Right kidney (tissue), 1 donor: ENCODE measurements at regions not wholly inside any gene's neighbourhood (a gene's known extent, or its start where the extent isn't known, plus 50 kb on each side); places are given as distances from the start of the nearest gene placed in this dataset.
"Not testable (repeated sequence)": the region's sequence is repeated elsewhere in the genome, so short reads cannot be mapped to it uniquely, and the experiment has no call there.

Experiments
- DNase-seq: peaks from one replicate; pipeline ENCODE4 v3.0.0-alpha.2; 2016

DNA sequence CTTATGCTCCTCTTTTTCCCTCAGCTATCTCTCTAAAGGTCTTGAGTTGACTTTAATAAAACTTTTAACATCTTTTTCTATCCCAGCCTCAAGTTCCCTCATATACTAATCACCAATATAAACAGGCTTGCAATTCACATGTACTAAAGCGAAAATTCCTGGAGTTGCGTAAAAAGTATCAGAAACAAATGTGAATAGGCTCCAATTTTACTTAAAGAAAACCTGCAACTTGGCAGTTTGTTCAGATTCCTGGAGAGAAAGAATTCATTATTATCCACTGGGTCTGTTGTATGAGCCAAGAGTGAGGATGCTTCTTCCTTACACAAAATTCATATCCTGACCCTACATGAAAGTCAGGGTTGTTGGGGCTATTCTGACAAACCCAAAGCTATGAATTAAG is 384.2 kb downstream of the DTWD2 start:
- no peak for DNase-seq

DNA sequence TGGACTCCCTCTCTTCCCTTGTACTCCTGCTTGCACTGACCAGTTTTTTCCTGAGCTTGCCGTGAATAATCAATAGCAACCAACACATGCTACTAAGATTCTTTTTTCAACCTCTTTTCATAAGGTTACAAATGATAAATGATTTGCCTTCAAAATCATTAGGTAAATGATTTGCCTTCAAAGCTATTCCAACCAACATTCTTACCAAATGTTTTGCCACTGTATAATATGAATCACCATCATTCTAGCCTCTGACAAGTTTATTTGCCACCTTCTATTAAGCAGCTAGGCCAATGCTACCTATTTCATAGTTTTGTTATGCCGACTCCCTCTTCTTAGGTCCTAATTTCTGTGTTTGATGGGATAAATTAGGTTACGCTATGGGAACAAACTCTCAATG is 385.1 kb downstream of the DTWD2 start:
- no peak for DNase-seq

DNA sequence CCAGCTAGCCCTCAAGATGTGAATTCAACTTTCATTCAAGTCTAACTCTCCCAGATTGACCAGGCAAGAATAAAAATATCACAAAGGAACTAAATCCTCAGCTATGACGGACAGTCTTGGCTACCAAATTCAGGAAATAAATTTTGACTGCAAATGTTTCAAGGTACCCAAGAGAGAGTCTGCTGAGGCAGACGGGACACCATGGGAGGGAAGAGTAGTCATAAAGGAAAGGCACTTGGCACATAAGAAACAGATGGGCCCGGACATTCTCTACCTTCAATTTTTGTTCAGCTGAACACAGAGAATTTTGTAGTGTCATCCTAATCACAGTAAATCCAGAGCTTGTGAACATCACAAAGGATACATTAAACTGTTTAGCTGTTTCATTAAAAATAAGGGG is 390.0 kb downstream of the DTWD2 start:
- no peak for DNase-seq

DNA sequence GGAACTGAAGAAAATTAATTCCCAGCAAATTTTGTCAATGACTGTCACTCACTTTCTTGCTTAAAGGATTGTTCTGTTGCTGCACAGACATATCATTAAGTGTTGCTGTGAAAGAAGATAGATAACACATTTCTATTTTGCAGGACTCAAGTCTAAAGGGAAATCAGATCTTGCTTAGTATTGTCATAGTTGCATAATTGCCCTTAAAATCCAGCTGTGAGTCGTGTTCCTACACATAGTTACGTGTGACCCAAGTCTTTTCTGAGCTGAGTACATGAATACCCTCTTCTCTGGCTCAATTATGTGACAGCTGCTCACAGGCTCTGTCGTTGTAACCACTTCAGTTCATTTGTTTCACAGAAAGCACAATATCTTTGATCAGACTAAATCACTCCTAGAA is 390.8 kb downstream of the DTWD2 start:
- DNase-seq = no peak

DNA sequence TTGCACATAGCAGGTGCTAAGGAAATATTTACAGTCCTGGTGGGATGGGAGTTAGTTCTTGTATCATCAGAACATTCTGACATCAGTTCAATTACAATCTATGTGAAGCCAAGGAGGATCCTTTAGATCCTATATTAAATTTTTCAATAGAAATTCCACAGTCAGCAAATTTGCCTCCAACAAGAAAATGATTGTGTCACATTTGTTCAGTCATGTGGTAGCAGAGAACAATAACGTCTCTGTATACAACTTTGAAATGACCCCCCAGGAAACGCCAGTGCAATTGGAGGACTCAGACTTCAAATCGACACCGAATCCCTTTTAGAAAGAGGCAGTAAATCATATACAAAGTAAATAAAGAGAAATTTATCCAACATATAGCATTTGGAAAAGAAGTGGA is 392.1 kb downstream of the DTWD2 start:
- DNase-seq = no peak

DNA sequence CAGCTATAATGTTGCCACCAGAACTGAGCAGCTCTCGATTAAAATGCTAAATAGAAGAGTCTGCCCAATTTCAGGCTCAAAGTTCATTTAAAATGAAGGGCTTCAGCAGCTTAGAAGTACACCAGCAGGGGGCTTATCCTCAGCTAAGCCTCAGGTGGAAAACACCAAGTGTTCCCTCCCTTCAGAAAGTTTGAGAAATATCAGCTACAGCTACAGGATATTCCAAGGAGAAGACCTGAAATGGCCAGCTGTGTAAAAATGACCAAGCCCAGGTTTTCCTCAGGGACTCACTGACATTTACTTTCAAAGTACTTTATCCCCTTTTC is 395.4 kb downstream of the DTWD2 start:
- no peak for DNase-seq

DNA sequence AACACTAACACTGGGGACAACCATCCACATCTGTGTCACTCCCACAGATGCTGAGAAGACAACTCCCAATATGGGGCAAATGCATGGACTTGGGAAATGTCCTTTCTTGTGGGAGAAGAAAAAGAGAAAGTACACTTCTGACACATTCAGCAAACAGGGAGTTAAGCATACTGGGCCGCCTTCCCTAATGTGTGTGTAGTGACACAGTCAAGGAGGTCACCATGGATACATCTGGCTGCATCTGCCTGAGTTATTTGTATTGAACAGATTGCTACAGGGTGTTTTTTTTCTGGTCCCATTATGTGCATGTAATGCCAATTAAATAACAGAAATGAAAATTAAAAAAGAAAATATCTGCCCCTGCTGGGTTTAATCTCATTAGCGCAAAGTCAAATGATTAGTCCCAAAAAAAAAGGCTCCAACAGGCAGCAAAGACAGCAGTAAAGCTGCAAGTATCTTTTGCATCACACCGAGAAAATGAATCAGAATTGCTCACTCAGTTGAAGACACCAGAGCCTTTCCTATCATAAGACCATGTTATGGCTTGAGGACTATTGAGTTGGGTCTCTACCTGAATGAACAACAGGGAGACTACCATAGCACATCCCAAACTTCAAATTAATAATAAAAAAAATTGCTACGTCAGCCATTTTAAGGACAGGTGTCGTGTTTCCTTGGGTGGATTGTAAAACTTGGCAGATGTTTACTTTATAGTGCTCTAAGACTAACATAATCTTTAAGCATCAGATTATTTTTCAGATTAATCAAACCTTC is 395.9 kb downstream of the DTWD2 start:
- no peak for DNase-seq

DNA sequence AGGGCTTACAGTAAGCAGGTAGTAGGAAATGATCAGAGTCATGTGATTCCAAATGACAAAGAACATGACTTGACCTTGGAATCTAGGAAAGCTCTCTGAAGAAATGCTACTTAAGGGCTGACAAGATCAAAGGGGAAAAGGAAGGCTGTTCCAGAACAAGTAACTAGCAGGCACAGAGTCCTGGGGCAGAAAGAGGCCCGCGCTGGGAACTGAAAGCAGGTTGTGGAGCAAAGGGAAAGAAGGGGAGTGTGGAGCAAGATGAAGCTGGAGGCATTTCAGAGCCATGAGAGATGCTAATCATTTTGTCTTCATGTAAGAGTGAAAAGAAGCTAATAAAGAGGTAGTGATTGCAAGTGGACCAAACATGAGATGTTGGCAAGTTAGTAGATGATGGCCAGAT is 397.5 kb downstream of the DTWD2 start:
- no peak for DNase-seq

DNA sequence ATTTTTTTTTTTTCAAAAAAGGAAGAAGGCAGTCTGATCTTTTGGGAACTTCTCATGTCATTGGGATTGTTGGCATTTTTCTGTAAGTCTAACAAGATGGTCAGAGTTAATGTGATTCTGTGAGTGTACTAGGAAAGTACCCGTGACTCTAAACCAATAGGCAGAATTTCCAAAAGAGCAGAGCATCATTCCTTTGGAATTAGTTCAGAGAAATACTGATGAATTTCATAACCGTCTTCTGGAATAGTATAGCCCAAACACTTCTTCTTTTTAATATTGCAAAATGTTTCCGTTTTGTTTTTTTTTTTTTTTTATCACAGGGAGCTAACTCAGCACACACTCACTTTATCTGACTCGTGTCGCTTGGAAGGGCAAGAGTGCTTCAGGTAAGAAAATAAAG is 407.4 kb downstream of the DTWD2 start:
- no peak for DNase-seq

DNA sequence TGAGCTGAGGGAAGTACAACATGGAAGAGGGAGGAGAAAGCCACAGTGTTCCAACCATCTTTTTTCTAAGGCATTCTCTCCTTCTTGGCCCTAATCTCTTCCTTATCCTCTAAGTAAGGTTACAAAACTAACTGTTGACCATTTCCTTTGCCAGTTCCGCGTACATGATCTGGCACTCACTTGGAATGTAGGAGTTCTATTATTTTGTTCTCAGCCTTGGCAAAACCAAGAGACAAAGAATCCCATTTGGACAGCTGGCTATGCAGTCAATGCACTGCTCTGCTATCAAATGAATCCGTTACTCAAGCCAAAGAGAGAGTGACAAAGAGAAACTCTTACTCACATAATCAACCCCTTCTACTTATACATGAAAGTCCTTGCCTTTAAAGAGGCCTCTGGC is 410.3 kb downstream of the DTWD2 start:
- no peak for DNase-seq

DNA sequence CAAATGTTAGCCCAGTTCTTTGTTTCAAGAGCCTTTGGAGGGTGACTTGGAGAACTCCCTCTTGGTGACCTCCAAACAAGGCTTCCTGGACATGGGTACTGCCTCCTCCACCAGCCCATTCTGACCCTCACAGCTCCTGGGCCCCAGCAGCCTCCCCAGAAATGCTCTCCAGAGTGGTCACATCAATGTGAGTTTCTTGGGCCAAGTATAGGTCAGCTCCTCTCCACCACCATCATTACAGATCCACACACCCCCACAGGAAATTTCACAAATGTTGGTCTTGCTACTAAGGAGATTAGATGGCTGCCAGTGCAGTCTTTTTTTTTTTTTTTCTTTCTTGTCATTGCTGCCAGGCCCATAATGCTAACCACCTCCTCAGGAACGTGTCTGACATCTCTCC is 410.7 kb downstream of the DTWD2 start:
- no peak for DNase-seq

DNA sequence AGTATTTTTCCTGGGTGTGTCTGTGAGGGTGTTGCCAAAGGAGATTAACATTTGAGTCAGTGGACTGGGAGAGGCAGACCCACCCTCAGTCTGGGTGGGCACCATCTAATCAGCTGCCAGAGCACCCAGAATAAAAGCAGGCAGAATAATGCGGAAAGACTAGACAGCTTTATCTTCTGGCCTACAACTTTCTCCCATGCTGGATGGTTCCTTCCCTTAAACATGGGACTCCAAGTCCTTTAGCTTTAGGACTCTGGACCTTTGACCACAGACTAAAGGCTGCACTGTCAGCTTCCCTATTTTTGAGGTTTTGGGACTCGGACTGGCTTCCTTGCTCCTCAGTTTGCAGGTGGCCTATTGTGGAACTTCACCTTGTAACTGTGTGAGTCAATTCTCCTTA is 418.1 kb downstream of the DTWD2 start:
- not testable (repeated sequence) for DNase-seq

DNA sequence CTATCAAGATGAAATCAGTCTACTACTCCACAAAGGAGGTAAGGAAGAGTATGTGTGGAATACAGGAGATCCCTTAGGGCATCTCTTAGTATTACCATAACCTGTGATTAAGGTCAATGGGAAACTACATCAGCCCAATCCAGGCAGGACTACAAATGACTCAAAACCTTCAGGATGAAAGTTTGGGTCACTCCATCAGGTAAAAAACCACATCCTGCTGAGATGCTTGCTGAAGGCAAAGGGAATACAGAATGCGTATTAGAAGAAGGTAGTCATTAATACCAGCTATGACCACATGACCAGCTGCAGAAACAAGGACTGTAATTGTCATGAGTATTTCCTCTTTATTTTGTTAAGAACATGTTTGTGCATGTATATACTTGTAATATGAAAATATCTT is 418.8 kb downstream of the DTWD2 start:
- DNase-seq = not testable (repeated sequence)

DNA sequence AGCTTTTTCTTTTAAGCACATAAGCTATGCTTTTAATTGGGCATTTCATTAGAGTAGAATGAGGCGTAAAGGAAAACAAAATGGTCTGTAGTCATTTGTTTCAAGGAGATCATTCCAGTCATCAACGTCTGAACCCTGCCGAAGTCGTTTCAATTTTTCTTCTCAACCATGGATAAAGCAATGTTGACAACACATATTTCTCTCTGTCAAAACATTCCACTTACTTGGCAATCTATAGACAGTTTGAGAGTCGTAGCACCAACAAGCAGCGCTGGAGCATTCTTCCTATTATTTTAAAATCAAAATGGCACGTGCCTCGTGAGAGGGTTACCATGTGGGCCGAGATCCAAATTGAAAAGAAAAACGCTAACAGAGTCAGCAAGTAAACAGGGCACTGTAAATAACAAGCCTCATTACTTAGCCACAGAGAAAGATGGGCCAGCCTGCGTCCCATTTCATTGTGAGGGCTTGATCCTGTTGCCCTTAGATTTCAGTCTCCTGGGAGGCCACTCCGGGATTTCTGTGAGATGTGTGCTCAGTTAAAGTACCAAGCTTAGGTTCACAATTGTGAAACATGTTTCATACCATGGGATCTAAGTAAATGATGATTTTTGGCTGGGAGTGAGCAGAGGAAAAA is 422.9 kb downstream of the DTWD2 start:
- DNase-seq = no peak

DNA sequence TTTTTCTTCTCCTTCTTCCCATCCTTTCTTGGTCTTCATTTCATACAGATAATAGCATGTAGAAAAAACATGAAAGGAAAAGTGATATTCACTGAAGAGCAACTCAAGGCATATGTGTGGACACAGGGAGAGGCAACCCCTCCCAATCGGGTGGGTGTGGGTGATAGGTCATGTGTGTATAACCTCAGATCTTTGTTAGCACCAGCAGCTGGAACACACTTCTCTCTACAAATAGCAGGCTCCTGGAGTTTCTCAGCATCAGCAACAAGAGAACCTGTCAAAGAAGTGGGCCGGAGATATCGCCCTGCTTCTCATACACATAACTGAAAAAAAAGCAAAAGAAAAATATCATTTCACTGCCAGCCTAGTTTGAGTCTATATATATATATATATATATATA is 426.4 kb downstream of the DTWD2 start:
- DNase-seq = no peak

DNA sequence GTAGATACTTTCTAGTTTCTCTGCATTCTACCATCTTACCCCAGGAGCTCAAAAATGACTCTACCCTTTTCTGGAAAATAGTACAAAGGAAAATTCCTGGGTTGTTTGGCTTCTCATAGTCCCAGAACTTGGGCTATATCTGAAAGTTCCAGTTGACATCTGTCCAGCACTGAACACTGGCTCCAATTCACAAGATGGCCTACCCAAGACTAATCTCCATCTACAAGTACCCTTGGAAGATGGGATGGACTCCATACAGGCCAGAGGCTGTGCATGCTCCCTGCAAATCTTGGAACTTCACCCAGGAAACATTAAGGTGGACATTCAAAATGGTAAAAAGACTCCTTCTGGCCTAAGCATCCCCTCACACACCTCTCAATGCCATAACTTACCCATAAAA is 427.1 kb downstream of the DTWD2 start:
- DNase-seq = no peak

DNA sequence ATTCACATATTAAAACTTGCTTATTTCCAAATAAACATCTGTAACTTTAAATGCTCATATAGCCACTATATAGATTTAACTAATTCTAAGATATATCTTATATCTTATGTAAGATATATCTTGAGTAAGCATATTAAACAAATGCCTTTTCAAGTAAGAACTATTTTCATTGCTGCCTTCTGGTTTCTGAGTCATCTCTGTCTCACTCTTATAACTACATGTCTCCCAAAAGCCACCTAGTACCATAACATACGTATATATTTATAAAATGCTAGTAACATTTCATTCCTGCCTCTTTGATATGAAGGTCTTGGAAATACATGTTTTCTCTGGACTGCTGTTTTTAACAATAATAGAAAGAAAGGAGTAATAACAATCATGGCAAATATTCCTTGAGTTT is 429.5 kb downstream of the DTWD2 start:
- DNase-seq = no peak

DNA sequence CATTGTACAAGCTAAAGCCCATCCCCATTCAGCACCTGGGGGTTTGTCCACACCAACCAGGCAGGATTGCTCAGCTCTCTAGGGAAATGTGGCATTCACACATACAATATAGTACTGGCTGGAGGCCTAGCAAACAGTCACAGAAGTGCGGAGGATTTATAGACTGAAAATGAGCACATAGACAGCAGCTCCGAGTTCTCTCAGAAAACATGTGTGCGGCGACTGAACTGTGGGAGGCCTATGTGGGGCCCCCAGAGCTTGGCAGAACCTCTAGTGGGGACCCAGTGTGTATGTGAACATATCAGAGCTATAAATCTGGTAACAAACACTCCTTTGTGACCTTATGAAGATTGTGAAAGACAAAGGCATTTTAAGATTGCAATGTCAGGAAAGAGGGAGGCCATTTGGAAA is 431.1 kb downstream of the DTWD2 start:
- DNase-seq = peak; percentile 27

DNA sequence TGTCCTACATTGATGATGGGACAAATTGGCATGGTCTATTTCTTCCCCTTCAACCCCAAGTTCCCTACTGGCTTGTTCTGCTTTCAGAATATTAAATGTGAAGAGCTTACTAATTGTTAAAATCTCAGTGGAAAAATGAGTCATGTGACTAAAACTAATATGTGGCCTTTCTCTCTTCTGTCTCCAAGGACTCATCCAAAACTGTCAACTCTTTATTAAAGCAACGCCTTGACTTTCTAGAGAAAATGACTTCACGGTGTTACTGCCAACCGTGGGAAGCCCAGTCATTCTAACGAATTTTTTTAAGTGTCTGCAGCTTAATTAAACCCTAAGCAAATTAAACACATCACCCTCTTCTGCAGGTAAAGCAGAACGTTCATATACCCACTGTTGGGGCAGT is 431.6 kb downstream of the DTWD2 start:
- DNase-seq = no peak

DNA sequence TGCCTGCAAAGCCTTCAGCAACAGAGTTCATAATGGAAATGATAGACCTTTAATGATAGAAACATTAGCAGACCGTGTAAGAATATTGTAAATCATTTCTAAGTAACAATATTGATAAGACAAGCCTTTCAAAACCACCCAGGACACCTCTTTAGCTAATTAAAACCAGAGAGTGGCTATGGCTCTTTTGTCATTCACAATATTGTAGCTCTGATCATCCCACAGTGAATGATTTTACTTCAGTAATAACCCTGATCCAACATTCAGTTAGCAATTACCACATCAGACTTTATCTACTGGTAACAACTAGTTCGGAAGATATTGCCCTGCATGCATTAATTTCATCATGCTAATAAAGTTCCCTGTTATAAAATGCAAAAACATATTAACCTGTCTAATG is 432.6 kb downstream of the DTWD2 start:
- DNase-seq = no peak

DNA sequence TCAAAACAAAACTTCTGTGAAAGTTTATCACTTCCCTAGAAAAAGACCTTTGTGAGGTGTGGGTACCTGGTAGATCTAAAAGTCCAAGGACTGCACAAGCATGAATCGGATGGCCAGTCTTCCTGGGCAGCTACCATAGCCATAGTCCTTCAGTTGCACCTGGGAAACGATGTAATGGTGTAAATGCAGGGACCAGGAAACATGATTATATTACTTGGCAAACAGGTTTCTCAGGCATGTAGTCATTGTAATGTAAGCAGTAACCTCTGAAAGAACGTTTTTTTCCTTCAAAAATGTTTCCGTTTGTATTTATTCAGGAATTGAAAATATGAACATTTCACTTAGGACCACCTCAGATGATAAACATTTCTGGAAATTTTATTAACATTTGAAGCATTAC is 433.4 kb downstream of the DTWD2 start:
- no peak for DNase-seq

DNA sequence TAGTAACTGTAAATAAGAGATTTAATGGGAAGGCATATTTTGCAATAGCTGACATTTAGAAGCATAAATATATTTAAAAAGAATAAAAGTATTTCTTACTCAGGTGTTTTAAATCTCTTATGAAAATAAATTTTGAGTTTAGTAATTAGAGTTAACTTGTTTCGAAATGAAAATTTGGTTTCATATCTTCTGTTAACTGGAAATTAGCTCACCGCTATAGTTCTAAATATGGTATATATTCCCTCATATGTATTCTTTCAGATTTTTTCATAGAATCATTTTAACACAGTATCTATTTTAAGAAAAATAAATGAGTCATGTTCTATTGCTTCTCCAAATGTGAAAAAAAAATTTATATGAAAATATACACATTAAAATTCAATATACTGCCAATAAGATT is 434.1 kb downstream of the DTWD2 start:
- no peak for DNase-seq

DNA sequence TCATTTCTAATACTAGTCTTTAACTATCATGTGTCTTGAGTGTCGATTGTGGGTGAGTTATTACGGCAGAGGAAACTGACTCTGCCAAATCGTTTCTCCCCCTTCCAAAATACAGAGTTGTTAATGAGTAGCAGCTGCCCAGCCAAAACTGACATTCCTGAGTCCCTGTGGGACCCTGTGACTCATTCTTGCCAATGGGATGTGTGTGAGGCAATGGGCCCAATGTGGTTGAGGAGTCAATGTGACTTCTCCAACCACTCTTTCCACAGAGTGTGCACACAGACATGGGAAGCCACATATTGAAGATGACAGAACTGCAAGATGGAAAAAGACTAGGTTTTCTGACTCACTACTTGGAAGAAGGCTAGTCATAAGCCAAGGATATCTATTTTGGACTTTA is 434.7 kb downstream of the DTWD2 start:
- no peak for DNase-seq

DNA sequence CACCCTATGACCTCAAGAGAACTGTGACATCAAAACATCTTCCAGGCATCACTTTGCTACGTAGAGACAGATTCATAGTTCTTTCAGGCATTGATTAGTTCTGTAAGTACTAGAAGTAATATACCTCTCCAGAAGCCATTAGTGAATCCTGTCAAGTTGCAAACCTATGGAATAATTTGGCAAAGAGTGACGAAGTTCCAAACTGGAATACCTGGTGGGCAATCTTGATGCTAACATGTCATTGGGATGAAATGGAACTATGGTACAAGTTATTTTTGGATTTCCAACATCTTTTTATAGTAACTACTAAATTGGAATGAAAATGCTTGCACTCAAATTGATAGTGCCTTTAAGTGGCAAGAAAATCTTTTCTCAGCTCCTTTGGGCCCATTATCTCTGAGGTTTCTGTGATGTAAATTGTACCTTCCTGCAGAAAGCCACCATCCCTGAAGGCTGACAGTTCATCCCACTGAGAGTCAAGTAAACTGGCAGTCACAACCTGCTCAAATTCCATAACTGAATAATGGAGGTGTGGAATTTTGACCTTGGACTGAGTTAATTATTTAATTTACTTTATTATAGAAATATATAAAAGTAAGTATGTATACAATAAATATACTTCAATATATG is 435.5 kb downstream of the DTWD2 start:
- DNase-seq = no peak
